Activated effector memory CD4-positive, alpha-beta T cell treated with Interleukin-2 at 50 U/mL for 16 hours (primary cell): ENCODE measurements at regions not wholly inside any gene's neighbourhood (a gene's known extent, or its start where the extent isn't known, plus 50 kb on each side); places are given as distances from the start of the nearest gene placed in this dataset.

Experiments used
- DNase-seq: peaks from one replicate; pipeline ENCODE4 v3.0.0-alpha.2; 2020

GRCh38 chr15:68871507-68871906, 50.8 kb upstream of the ANP32A start:
- no peak for DNase-seq

GRCh38 chr15:68874788-68875187, 54.1 kb upstream of the ANP32A start:
- DNase-seq: no peak

GRCh38 chr15:68875377-68876116, 54.8 kb upstream of the SPESP1 start:
- DNase-seq: peak; percentile 77

- DNase-seq: no peak
These were observed 52.7 kb upstream of the SPESP1 start for GRCh38 chr15:68877626-68878025.

GRCh38 chr15:68880382-68880781, 49.9 kb upstream of the SPESP1 start:
- DNase-seq: no peak
